ENCODE measurements at regions not wholly inside any gene's neighbourhood (a gene's known extent, or its start where the extent isn't known, plus 50 kb on each side); places are given as distances from the start of the nearest gene placed in this dataset.

GRCh38 chr10:84075226-84076046, 63.9 kb upstream of the GHITM start:
- DNase-seq (ENCODE audit: low read depth in 4 of 4, low spot score in 2 of 4) = no peak

- no peak for DNase-seq (ENCODE audit: low read depth in 4 of 4, low spot score in 2 of 4)
Measured at GRCh38 chr10:84076047-84076388, 63.3 kb upstream of the GHITM start.

- DNase-seq (ENCODE audit: low read depth in 4 of 4, low spot score in 2 of 4) = no peak
Measured at GRCh38 chr10:84076540-84077195, 62.6 kb upstream of the GHITM start.

- no peak for DNase-seq (ENCODE audit: low read depth in 4 of 4, low spot score in 2 of 4)
Measured at GRCh38 chr10:84077768-84078167, 61.5 kb upstream of the GHITM start.

- DNase-seq (ENCODE audit: low read depth in 4 of 4, low spot score in 2 of 4) = no peak
Measured at GRCh38 chr10:84078771-84079170, 60.5 kb upstream of the GHITM start.

GRCh38 chr10:84084342-84084741, 55.0 kb upstream of the GHITM start:
- no peak for DNase-seq (ENCODE audit: low read depth in 4 of 4, low spot score in 2 of 4)

GRCh38 chr10:84087202-84087601, 52.1 kb upstream of the GHITM start:
- no peak for DNase-seq (ENCODE audit: low read depth in 4 of 4, low spot score in 2 of 4)

GRCh38 chr10:84088626-84089025, 50.7 kb upstream of the GHITM start:
- DNase-seq (ENCODE audit: low read depth in 4 of 4, low spot score in 2 of 4) = no peak

- DNase-seq (ENCODE audit: low read depth in 4 of 4, low spot score in 2 of 4) = no peak
Measured at GRCh38 chr10:84089162-84089561, 50.1 kb upstream of the GHITM start.

Data from left renal cortex interstitium (tissue), 4 donors.